ENCODE measurements at regions not wholly inside any gene's neighbourhood (a gene's known extent, or its start where the extent isn't known, plus 50 kb on each side); places are given as distances from the start of the nearest gene placed in this dataset.

DNA sequence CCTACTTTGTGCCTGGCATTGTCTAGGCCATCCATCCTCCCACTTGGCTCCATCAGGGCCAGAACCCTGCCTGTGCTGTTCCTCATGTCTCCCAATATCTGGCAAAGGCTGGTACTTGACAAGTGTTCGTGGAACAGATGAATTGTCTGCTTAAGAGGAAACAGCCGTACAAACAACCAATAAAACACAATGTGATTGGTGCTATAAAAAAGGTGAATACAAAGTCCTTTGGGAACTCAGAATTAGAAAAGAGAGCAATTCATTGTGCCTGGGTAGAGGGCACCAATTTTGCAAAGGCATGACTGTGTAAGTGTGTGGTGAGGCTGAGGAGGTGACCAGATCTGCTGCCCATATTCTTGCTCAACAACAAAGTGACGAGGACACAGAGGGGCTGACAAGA is 164.5 kb upstream of the PPP2R3A start:
- Mint-ChIP-seq H3K4me3 (ENCODE audit: unreplicated experiment) (no peak overlapping the region), H3K4me1 (ENCODE audit: low read depth, unreplicated experiment) (no peaks in the 10 kb centered on the region), H3K27me3 (ENCODE audit: insufficient read depth, unreplicated experiment) (peaks cover 6% of the 10 kb centered on the region), H3K36me3 (ENCODE audit: insufficient read depth, unreplicated experiment) (no peaks in the 10 kb centered on the region), H3K27ac (ENCODE audit: unreplicated experiment) (no peak overlapping the region), H3K9me3 (ENCODE audit: unreplicated experiment) (no peaks in the 10 kb centered on the region)
- H3K4me3 ChIP-seq (ENCODE audit: low read depth, low read length) = no peak overlapping the region
- intact Hi-C loops (cut with micrococcal nuclease; ENCODE audit: unreplicated experiment) = no loop called here
- ChIA-PET CTCF (no interaction called here), POLR2A (no interaction called here)
- BruUV-seq (replicated peaks) = no TSS peak
- DNase-seq = no peak
- no peaks in the 10 kb centered on the region for H3K36me3 ChIP-seq (ENCODE audit: control insufficient read depth, insufficient read depth, low read length)
- TF ChIP-seq, protein P1, sequence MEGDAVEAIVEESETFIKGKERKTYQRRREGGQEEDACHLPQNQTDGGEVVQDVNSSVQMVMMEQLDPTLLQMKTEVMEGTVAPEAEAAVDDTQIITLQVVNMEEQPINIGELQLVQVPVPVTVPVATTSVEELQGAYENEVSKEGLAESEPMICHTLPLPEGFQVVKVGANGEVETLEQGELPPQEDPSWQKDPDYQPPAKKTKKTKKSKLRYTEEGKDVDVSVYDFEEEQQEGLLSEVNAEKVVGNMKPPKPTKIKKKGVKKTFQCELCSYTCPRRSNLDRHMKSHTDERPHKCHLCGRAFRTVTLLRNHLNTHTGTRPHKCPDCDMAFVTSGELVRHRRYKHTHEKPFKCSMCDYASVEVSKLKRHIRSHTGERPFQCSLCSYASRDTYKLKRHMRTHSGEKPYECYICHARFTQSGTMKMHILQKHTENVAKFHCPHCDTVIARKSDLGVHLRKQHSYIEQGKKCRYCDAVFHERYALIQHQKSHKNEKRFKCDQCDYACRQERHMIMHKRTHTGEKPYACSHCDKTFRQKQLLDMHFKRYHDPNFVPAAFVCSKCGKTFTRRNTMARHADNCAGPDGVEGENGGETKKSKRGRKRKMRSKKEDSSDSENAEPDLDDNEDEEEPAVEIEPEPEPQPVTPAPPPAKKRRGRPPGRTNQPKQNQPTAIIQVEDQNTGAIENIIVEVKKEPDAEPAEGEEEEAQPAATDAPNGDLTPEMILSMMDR (IDR thresholded peaks at IDR 0.05; ENCODE audit: insufficient read depth in 1 of 2, low read depth in 1 of 2, low read length in 1 of 2, severe bottlenecking in 1 of 2, unreplicated experiment in 1 of 2) = no peak
- no peaks in the 10 kb centered on the region; the same call in 1 of the 2 replicates for H3K27me3 ChIP-seq (replicated peaks; ENCODE audit: control insufficient read depth, insufficient read depth, low read length)
- no peaks in the 10 kb centered on the region for H3K9me3 ChIP-seq
- H3K4me1 ChIP-seq = no peaks in the 10 kb centered on the region

DNA sequence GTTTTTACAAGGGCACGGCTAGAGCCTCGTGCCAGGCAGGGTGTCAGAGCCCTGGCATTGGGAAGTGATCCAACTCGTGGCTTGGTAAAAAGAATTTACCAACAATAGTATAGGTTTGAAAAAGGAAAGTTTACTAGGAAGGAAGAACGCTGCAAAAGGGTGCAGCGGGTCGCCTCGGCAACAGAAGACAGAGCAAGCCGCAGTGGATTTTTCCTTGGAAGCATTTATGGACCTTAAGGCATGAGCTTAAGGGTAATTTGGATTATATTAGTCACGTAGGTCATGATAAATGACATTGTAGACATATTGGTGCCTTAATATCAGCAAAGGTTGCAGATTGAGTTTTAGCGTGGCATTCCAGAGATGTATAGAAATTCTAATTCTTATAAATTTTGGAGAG is 163.4 kb upstream of the PPP2R3A start:
- DNase-seq = no peak
- H3K9me3 Mint-ChIP-seq (ENCODE audit: unreplicated experiment) = no peaks in the 10 kb centered on the region
- Histone ChIP-seq H3K4me1 (no peaks in the 10 kb centered on the region), H3K36me3 (ENCODE audit: control insufficient read depth, insufficient read depth, low read length) (no peaks in the 10 kb centered on the region), H3K27me3 (replicated peaks; ENCODE audit: control insufficient read depth, insufficient read depth, low read length) (no peaks in the 10 kb centered on the region; the same call in 1 of the 2 replicates), H3K9me3 (no peaks in the 10 kb centered on the region), H3K4me3 (ENCODE audit: low read depth, low read length) (no peak overlapping the region)
- H3K4me1 Mint-ChIP-seq (ENCODE audit: low read depth, unreplicated experiment) = no peaks in the 10 kb centered on the region
- ChIA-PET POLR2A (no interaction called here), CTCF (no interaction called here)
- H3K27ac Mint-ChIP-seq (ENCODE audit: unreplicated experiment) = no peak overlapping the region
- intact Hi-C loops (cut with micrococcal nuclease; ENCODE audit: unreplicated experiment) = no loop called here
- H3K27me3 Mint-ChIP-seq (ENCODE audit: insufficient read depth, unreplicated experiment) = peaks cover 6% of the 10 kb centered on the region
- TF ChIP-seq, protein P1 (IDR thresholded peaks at IDR 0.05; ENCODE audit: insufficient read depth in 1 of 2, low read depth in 1 of 2, low read length in 1 of 2, severe bottlenecking in 1 of 2, unreplicated experiment in 1 of 2) = no peak
- H3K36me3 Mint-ChIP-seq (ENCODE audit: insufficient read depth, unreplicated experiment) = no peaks in the 10 kb centered on the region
- BruUV-seq (replicated peaks) = no TSS peak
- no peak overlapping the region for H3K4me3 Mint-ChIP-seq (ENCODE audit: unreplicated experiment)

DNA sequence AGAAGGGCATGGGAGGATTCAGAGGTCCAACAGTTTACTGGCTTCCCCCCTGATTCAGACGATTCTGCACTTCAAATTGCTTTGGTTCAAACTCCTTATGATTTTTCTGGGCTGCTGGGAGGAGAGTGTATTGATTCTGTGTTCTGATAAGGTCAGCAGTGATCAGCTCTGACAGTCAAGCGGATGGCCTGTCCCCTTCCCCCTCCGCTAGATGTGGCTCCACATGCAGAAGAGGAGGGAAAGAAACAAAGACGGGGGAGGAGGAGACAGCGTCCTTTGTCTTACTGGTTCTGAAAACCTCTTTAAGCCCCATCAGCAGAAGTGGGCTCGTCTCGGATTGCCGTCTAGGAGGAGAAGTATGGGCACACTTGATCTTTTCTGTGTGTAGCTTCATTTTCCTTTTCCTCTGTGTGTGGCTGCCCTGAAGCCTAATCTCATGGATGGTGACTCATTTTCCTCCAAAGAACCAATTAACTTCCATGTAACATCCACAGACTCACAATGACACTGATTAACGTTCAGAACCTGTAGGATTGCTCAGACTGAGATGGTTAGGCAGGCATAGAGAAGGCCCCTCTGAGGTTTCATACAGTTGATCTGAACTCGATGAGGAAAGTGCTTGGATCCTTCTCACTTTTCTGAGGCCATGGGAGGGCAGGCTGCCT is 162.4 kb upstream of the PPP2R3A start:
- CTCF ChIA-PET = no interaction called here
- H3K4me1 ChIP-seq = no peaks in the 10 kb centered on the region
- no peak overlapping the region for H3K4me3 ChIP-seq (ENCODE audit: low read depth, low read length)
- H3K36me3 ChIP-seq (ENCODE audit: control insufficient read depth, insufficient read depth, low read length) = no peaks in the 10 kb centered on the region
- no peaks in the 10 kb centered on the region for H3K4me1 Mint-ChIP-seq (ENCODE audit: low read depth, unreplicated experiment)
- H3K4me3 Mint-ChIP-seq (ENCODE audit: unreplicated experiment) = no peak overlapping the region
- TF ChIP-seq, protein P1 (IDR thresholded peaks at IDR 0.05; ENCODE audit: insufficient read depth in 1 of 2, low read depth in 1 of 2, low read length in 1 of 2, severe bottlenecking in 1 of 2, unreplicated experiment in 1 of 2) = no peak
- no peaks in the 10 kb centered on the region for H3K9me3 ChIP-seq
- intact Hi-C loops (cut with micrococcal nuclease; ENCODE audit: unreplicated experiment) = no loop called here
- H3K27ac Mint-ChIP-seq (ENCODE audit: unreplicated experiment) = no peak overlapping the region
- no peaks in the 10 kb centered on the region; the same call in 1 of the 2 replicates for H3K27me3 ChIP-seq (replicated peaks; ENCODE audit: control insufficient read depth, insufficient read depth, low read length)
- DNase-seq = no peak
- peaks cover 6% of the 10 kb centered on the region for H3K27me3 Mint-ChIP-seq (ENCODE audit: insufficient read depth, unreplicated experiment)
- no peaks in the 10 kb centered on the region for H3K9me3 Mint-ChIP-seq (ENCODE audit: unreplicated experiment)
- no peaks in the 10 kb centered on the region for H3K36me3 Mint-ChIP-seq (ENCODE audit: insufficient read depth, unreplicated experiment)
- POLR2A ChIA-PET = no interaction called here
- BruUV-seq (replicated peaks) = no TSS peak

Measured in Caco-2 (cell line).